Aorta (tissue), 5 donors: ENCODE measurements at regions not wholly inside any gene's neighbourhood (a gene's known extent, or its start where the extent isn't known, plus 50 kb on each side); places are given as distances from the start of the nearest gene placed in this dataset.

ENCODE experiments used
- ATAC-seq: fragments of 200-7000 bp; cut with Tn5 transposase; one replicate; pipeline ENCODE4 v1.9.1; 2022; ENCODE audit warnings: moderate library complexity; ENCODE audit not compliant: low FRiP score
- DNase-seq, 2 donors: peaks; one replicate each; pipeline ENCODE4 v3.0.0-alpha.2; 2020
- H3K27ac ChIP-seq, 2 donors: one replicate each; pipeline ENCODE4 v1.5.1; 2013; ENCODE audit warnings: low read length in 2 of 2, mild to moderate bottlenecking in 2 of 2, moderate library complexity in 2 of 2, control low read depth in 1 of 2, inconsistent platforms in 1 of 2, low read depth in 1 of 2
- H3K27me3 ChIP-seq, 2 donors: one replicate each; pipeline ENCODE4 v1.6.1; 2013; ENCODE audit warnings: control low read depth in 1 of 2, low read length in 1 of 2, mild to moderate bottlenecking in 1 of 2, moderate library complexity in 1 of 2; ENCODE audit not compliant: insufficient read depth in 2 of 2, control insufficient read depth in 1 of 2
- H3K36me3 ChIP-seq, 2 donors: one replicate each; pipeline ENCODE4 v1.6.1; 2013; ENCODE audit warnings: control low read depth in 1 of 2, low read length in 1 of 2, mild to moderate bottlenecking in 1 of 2; ENCODE audit not compliant: insufficient read depth in 2 of 2, control insufficient read depth in 1 of 2
- H3K4me1 ChIP-seq, 2 donors: one replicate each; pipeline ENCODE4 v1.6.1; 2013; ENCODE audit warnings: low read length in 2 of 2, control low read depth in 1 of 2, mild to moderate bottlenecking in 1 of 2, moderate library complexity in 1 of 2; ENCODE audit not compliant: insufficient read depth in 2 of 2, control insufficient read depth in 1 of 2
- H3K4me3 ChIP-seq, 2 donors: one replicate each; pipeline ENCODE4 v1.5.1; 2013; ENCODE audit warnings: low read length in 2 of 2, control low read depth in 1 of 2, mild to moderate bottlenecking in 1 of 2
- H3K9me3 ChIP-seq: one replicate; pipeline ENCODE4 v1.6.1; 2013; ENCODE audit warnings: mild to moderate bottlenecking, low read length; ENCODE audit not compliant: control insufficient read depth
- WGBS, 2 donors: extraction: QIAGEN DNeasy Blood & Tissue Kit; methylation state at CpG; one replicate each; pipeline ENCODE4 v1.1.7; 2013; 5-methylcytosine and 5-hydroxymethylcytosine counted together
- intact Hi-C, 2 donors: fragments of 100-400 bp; cut with DNase I; formaldehyde crosslinking; loops; one replicate each; pipeline versions ENCODE4 v1.14.2 to v1.15.0; 2022
- donor health status: healthy with polysubstance abuse.
- donor health status: Bipolar disorder and iron deficiency.
- donor health status: DM: no; HTN: no; CAD: no.
- donor health status: DM: no; HTN: no; CAD: no.
- donor health status: DM: yes; HTN: yes; CAD: no.

GRCh38 chr6:80623066-80623815 is 516.8 kb downstream of the BCKDHB start:
- Histone ChIP-seq H3K36me3 (no peaks in the 10 kb centered on the region), H3K4me1 (no peaks in the 10 kb centered on the region), H3K9me3 (peaks cover 2% of the 10 kb centered on the region), H3K27ac (no peak overlapping the region), H3K27me3 (no peaks in the 10 kb centered on the region), H3K4me3 (no peak overlapping the region)
- intact Hi-C loops: no loop called here
- DNase-seq: no peak
- no peak for ATAC-seq

- no peaks in the 10 kb centered on the region for H3K36me3 ChIP-seq
- 19 to 86% methylated on average over 1 of the region's 1 CpG for WGBS, 2 donors
- DNase-seq (no peak), ATAC-seq (peak; percentile 57)
- H3K4me1 ChIP-seq: no peaks in the 10 kb centered on the region
- no peaks in the 10 kb centered on the region for H3K27me3 ChIP-seq
- peaks cover 2% of the 10 kb centered on the region for H3K9me3 ChIP-seq
- intact Hi-C loops: no loop called here
- no peak overlapping the region for H3K4me3 ChIP-seq
- no peak overlapping the region for H3K27ac ChIP-seq
These were observed 516.2 kb downstream of the BCKDHB start for GRCh38 chr6:80622641-80623040.

- ATAC-seq: no peak
- intact Hi-C loops: no loop called here
- 72 to 73% methylated on average over 4 of the region's 4 CpGs for WGBS, 2 donors
These were observed 512.5 kb downstream of the BCKDHB start for GRCh38 chr6:80618953-80619352.

GRCh38 chr6:80610846-80611245 is 504.4 kb downstream of the BCKDHB start:
- peaks cover 2 to 4% of the 10 kb centered on the region in 2 donors for H3K4me1 ChIP-seq
- 91 to 97% methylated on average over 1 of the region's 1 CpG for WGBS, 2 donors
- H3K4me3 ChIP-seq: no peak overlapping the region
- intact Hi-C loops: no loop called here
- H3K36me3 ChIP-seq: no peaks in the 10 kb centered on the region
- H3K9me3 ChIP-seq: no peaks in the 10 kb centered on the region
- no peaks in the 10 kb centered on the region for H3K27me3 ChIP-seq
- ATAC-seq (no peak), DNase-seq (no peak)
- no peak overlapping the region for H3K27ac ChIP-seq

More at GRCh38 chr6:80618953-80619352, 512.5 kb downstream of the BCKDHB start:
- no peak for DNase-seq
- H3K4me3 ChIP-seq: no peak overlapping the region
- H3K4me1 ChIP-seq: no peaks in the 10 kb centered on the region
- peaks cover 2% of the 10 kb centered on the region for H3K9me3 ChIP-seq
- no peaks in the 10 kb centered on the region for H3K27me3 ChIP-seq
- no peaks in the 10 kb centered on the region for H3K36me3 ChIP-seq
- H3K27ac ChIP-seq: no peak overlapping the region

GRCh38 chr6:80608881-80609280 is 502.4 kb downstream of the BCKDHB start:
- ATAC-seq: no peak
- H3K27me3 ChIP-seq: no peaks in the 10 kb centered on the region
- H3K4me3 ChIP-seq: no peak overlapping the region
- intact Hi-C loops: loop anchor here (5.0 to 10.0 kb wide), 2 partner anchors 1143 to 1146 kb away; partner anchors contain the start of gene TENT5A (in 2 of the 2)
- no peak overlapping the region for H3K27ac ChIP-seq
- H3K9me3 ChIP-seq: no peaks in the 10 kb centered on the region
- H3K36me3 ChIP-seq: no peaks in the 10 kb centered on the region
- peaks cover 2 to 4% of the 10 kb centered on the region in 2 donors for H3K4me1 ChIP-seq
- WGBS, 2 donors: 9 to 10% methylated on average over 1 of the region's 1 CpG
- DNase-seq: no peak

- peak overlapping the region; percentile 7 to 88 for H3K27ac ChIP-seq
- DNase-seq: no peak
- intact Hi-C loops: loop anchor here (5.0 to 10.0 kb wide), 2 partner anchors 1144 to 1147 kb away; partner anchors contain the start of gene TENT5A (in 2 of the 2)
- peaks cover 2 to 4% of the 10 kb centered on the region in 2 donors for H3K4me1 ChIP-seq
- WGBS, 2 donors: 32 to 38% methylated on average over 4 of the region's 4 CpGs
- peak; percentile 90 for ATAC-seq
- no peak overlapping the region for H3K4me3 ChIP-seq
- no peaks in the 10 kb centered on the region for H3K36me3 ChIP-seq
- H3K27me3 ChIP-seq: no peaks in the 10 kb centered on the region
- no peaks in the 10 kb centered on the region for H3K9me3 ChIP-seq
These were observed 501.4 kb downstream of the BCKDHB start for GRCh38 chr6:80607811-80608391.

- Histone ChIP-seq H3K36me3 (no peaks in the 10 kb centered on the region), H3K4me1 (peaks cover 2 to 4% of the 10 kb centered on the region in 2 donors), H3K27ac (no peak overlapping the region), H3K27me3 (no peaks in the 10 kb centered on the region), H3K4me3 (no peak overlapping the region), H3K9me3 (no peaks in the 10 kb centered on the region)
- no peak for DNase-seq
- intact Hi-C loops: loop anchor here (5.0 to 10.0 kb wide), 2 partner anchors 1147 to 1149 kb away; partner anchors contain the start of gene TENT5A (in 2 of the 2)
- ATAC-seq: no peak
- WGBS, 2 donors: 36 to 42% methylated on average over 4 of the region's 4 CpGs
These were observed 498.9 kb downstream of the BCKDHB start for GRCh38 chr6:80605165-80605989.

GRCh38 chr6:80603679-80604078 is 497.2 kb downstream of the BCKDHB start:
- intact Hi-C loops: loop anchor here in 1 of 2 donors (10.0 kb wide), 1 partner anchor 1151 kb away; the partner anchor contains the start of gene TENT5A
- DNase-seq: no peak

More at GRCh38 chr6:80603679-80604078, 497.2 kb downstream of the BCKDHB start:
- ATAC-seq: no peak
- H3K4me1 ChIP-seq: peaks cover 2% of the 10 kb centered on the region in 2 donors
- no peak overlapping the region for H3K27ac ChIP-seq
- no peaks in the 10 kb centered on the region for H3K36me3 ChIP-seq
- H3K27me3 ChIP-seq: no peaks in the 10 kb centered on the region
- H3K4me3 ChIP-seq: no peak overlapping the region
- no peaks in the 10 kb centered on the region for H3K9me3 ChIP-seq
